ENCODE measurements at regions not wholly inside any gene's neighbourhood (a gene's known extent, or its start where the extent isn't known, plus 50 kb on each side); places are given as distances from the start of the nearest gene placed in this dataset.

DNA sequence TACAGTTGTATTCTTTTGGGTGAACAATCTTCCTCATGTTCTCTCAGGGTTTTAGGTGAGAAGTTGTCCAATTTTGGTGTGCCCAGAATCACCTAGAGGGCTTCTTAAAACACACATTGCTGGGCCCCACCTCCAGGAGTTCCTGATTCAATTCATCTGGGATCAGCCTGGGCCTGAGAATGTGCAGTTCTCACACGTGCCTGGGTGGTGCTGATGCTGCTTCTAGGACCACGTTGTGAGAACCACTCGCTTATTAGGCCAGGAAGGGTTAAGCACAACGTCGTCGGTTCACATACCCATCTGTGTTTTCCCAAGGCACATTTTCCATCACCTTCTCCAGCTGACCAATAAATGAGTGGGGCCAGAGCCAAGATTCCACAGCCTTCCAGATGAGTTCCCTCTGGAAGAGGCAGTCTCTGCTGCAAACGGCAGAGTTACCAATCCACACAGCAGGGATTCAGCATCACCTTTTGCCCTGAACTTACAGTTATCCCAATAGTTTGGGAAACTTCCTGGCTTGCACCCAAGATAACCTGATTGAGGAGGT lies 277.7 kb upstream of the HNRNPA3 start:
- TF ChIP-seq, protein P1, sequence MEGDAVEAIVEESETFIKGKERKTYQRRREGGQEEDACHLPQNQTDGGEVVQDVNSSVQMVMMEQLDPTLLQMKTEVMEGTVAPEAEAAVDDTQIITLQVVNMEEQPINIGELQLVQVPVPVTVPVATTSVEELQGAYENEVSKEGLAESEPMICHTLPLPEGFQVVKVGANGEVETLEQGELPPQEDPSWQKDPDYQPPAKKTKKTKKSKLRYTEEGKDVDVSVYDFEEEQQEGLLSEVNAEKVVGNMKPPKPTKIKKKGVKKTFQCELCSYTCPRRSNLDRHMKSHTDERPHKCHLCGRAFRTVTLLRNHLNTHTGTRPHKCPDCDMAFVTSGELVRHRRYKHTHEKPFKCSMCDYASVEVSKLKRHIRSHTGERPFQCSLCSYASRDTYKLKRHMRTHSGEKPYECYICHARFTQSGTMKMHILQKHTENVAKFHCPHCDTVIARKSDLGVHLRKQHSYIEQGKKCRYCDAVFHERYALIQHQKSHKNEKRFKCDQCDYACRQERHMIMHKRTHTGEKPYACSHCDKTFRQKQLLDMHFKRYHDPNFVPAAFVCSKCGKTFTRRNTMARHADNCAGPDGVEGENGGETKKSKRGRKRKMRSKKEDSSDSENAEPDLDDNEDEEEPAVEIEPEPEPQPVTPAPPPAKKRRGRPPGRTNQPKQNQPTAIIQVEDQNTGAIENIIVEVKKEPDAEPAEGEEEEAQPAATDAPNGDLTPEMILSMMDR (IDR thresholded peaks at IDR 0.05) = no peak
- TF ChIP-seq POLR2A (IDR thresholded peaks at IDR 0.05; ENCODE audit: low read length) (no peak), REST (IDR thresholded peaks at IDR 0.05) (no peak), CBX2 (IDR thresholded peaks at IDR 0.05; ENCODE audit: borderline replicate concordance, low read depth) (no peak), FOSL2 (IDR thresholded peaks at IDR 0.05) (no peak), FOSL2 (CRISPR knock-in tag; IDR thresholded peaks at IDR 0.05) (no peak), JUN (IDR thresholded peaks at IDR 0.05) (no peak), CHD4 (IDR thresholded peaks at IDR 0.05; ENCODE audit: borderline replicate concordance) (no peak), RFX5 (IDR thresholded peaks at IDR 0.05) (no peak)
- TF ChIP-seq, protein P2, sequence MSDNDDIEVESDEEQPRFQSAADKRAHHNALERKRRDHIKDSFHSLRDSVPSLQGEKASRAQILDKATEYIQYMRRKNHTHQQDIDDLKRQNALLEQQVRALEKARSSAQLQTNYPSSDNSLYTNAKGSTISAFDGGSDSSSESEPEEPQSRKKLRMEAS (IDR thresholded peaks at IDR 0.05) = no peak

All from A549 (cell line).